ENCODE measurements at regions not wholly inside any gene's neighbourhood (a gene's known extent, or its start where the extent isn't known, plus 50 kb on each side); places are given as distances from the start of the nearest gene placed in this dataset.
"Not testable (repeated sequence)": the region's sequence is repeated elsewhere in the genome, so short reads cannot be mapped to it uniquely, and the experiment has no call there.

DNA sequence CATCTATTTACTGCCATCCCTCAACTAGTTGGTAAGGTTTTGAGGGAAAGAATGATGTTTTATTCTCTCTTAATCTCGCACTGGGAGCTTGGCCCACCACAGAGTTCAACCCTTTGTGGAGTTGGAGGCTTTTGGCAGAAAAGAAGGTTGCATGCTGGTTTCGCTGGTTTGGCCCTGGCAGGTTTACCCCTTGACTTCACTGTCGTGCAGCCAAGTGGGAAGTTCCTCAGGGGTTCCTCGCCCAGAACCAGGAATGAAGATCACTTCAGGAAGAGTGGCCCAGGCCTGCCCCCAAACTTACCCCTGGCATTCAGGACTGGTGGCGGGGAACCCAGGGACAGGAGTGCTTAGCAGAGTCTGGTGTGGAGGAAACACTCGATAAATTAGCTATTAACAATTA lies 103.1 kb upstream of the LYZL2 start:
- no peak for DNase-seq (ENCODE audit: low read depth)

- DNase-seq (ENCODE audit: low read depth): no peak
Observed at GRCh38 chr10:30731963-30732362, 102.4 kb upstream of the LYZL2 start.

DNA sequence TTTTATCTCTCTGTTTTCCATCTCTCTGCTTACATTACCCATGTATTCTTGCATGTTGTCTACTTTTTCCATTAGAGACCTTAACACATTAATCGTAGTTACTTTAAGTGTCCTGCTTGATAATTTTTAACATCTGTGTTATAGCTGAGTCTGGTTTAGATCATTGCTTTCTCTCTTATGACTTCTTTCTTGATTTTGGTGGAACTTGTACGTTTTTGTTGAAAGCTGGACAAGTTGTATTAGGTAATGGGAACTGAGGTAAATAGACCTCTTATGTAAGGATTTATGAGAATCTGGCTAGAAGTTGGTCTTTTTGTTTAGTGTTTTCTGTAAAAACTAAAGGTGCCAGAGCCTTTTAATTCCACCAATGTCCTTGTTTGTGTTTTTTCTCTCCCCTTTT lies 100.8 kb upstream of the LYZL2 start:
- DNase-seq (ENCODE audit: low read depth): no peak

- DNase-seq (ENCODE audit: low read depth): no peak
Observed at GRCh38 chr10:30728766-30729165, 99.2 kb upstream of the LYZL2 start.

GRCh38 chr10:30728127-30728526 lies 98.6 kb upstream of the LYZL2 start:
- DNase-seq (ENCODE audit: low read depth): no peak

- DNase-seq (ENCODE audit: low read depth): no peak
Observed at GRCh38 chr10:30727524-30727923, 98.0 kb upstream of the LYZL2 start.

GRCh38 chr10:30726783-30727414 lies 97.3 kb upstream of the LYZL2 start:
- peak; percentile 17 for DNase-seq (ENCODE audit: low read depth)

DNA sequence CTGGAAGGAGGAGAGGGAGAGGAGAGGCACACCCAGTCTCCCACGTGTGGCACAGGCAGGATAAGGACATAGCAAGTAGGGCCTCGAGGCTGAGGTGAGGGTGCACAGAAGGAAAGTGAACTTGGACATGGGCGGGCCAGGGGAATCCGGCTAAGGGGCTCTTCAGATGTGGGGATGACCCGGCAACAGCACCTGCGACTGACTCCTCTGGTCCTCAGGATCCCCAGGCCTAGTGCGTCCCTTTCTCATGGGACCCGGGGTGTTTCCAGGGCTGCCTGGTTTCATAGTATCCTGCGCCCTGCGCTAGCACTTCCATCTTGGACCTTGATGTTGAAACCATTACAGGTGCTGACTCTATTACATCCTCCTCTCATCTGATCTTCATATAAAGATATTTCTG lies 96.1 kb upstream of the LYZL2 start:
- DNase-seq (ENCODE audit: low read depth): no peak

DNA sequence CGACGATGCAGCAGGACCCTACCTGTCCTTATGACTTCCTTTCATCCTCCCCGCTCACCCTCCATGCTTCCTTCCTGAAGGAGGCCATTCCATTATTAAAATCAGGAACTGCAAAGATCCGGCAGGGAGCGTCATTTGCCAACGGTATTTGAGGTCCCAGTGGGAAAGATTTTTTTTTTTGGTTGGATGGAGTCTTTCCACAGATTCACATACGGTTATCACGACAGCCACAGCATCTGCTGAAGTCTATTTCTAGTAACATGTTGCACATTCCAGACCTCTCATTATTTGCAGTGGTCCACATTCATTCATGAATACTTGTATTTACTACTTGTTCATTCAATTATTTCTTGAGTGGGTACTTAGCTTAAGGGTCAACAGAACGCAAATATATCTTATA lies 94.7 kb upstream of the LYZL2 start:
- no peak for DNase-seq (ENCODE audit: low read depth)

GRCh38 chr10:30722956-30723620 lies 93.5 kb upstream of the LYZL2 start:
- no peak for DNase-seq (ENCODE audit: low read depth)

DNA sequence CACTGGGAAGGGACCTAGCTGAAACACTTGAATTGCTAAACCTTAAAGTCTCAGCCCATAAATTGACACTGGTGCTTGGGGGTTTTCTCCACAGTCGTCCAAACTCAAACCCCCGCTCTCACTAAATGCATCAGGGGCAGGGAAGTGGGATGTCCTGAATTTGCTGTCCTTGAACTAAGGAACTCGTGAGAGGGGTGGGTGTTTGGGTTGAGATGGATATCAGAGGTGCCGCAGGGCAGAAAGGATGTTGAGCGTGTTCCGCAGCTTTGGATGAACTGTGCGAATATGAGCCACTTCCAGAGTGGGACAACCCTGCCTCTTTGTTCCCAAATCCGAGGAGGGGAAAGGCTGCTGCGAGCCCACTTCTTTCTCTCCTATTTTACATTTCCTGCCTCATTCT lies 90.3 kb upstream of the LYZL2 start:
- DNase-seq (ENCODE audit: low read depth): no peak

GRCh38 chr10:30709700-30710358 lies 80.3 kb upstream of the LYZL2 start:
- no peak for DNase-seq (ENCODE audit: low read depth)

- DNase-seq (ENCODE audit: low read depth): no peak
Observed at GRCh38 chr10:30709229-30709628, 79.7 kb upstream of the LYZL2 start.

GRCh38 chr10:30708234-30708633 lies 78.7 kb upstream of the LYZL2 start:
- no peak for DNase-seq (ENCODE audit: low read depth)

DNA sequence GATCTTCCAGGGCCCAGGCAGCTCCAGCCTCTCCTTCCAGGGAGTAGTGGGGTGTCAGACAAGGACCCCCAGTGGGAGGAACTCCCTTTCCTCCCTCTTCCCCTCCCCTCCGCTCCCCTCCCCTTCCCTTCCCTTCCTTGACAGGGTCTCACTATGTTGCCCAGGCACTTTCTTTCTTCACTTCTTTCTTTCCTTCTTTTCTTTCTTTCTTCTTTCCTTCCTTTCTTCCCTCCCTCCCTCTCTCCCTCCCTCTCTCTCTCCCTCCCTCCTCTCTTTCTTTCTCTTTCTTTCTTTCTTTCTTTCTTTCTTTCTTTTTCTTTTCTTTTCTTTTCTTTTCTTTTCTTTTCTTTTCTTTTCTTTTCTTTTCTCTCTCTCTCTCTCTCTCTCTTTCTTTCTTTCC lies 76.6 kb upstream of the LYZL2 start:
- DNase-seq (ENCODE audit: low read depth): not testable (repeated sequence)

GRCh38 chr10:30705625-30706149 lies 76.1 kb upstream of the LYZL2 start:
- DNase-seq (ENCODE audit: low read depth): no peak

DNA sequence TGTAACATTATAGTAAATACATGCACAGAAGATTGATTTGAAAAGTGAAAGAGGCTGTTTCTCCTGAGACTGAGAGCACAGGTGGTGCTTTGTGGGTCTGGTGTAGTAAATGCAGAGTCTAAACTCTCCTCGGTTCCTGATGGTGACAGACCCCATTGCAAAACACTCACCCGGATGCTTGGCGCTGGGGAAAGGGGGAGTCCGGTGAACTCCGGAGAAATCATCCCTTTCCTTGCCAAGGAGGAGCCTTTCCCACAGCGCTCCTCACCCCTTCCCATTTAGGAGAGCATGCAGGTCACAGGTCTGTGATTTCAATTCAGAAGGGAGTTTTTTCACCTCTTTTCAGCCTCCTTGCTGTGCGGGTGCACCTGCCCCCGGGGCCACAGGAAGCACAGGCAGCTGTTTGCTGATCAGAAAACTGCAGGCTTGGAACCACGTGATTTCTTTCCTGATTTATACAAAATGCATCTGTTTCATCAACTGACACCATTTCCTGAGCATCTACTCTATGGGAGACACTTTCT lies 75.6 kb upstream of the LYZL2 start:
- no peak for DNase-seq (ENCODE audit: low read depth)

GRCh38 chr10:30704601-30705100 lies 75.1 kb upstream of the LYZL2 start:
- not testable (repeated sequence) for DNase-seq (ENCODE audit: low read depth)

DNA sequence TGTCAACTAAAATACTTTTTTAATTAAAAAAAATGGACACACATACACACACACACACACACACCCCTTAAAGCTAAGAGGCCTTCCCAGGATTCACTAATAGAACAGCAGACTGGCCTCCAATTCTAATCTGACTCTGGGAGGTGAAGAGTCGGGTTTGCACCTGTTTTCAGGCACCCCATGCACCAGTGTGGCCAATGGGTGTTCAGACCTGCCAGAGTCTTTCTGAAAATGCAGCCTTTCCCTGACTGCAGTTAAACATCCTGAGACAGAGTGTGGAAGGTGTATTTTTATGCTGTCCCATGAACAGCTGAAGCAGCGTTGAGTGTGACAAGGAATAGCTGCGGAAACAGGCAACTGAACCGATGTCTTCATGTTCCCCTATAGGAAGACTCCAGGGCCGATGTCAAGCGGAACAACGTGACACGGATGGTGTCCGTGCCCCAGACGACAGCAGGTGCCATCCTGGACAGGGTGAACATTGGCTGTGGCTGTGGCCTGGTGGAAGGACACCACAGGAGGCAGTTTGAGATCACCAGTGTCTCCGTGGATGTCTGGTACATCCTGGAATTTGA lies 74.6 kb upstream of the LYZL2 start:
- no peak for DNase-seq (ENCODE audit: low read depth)

DNA sequence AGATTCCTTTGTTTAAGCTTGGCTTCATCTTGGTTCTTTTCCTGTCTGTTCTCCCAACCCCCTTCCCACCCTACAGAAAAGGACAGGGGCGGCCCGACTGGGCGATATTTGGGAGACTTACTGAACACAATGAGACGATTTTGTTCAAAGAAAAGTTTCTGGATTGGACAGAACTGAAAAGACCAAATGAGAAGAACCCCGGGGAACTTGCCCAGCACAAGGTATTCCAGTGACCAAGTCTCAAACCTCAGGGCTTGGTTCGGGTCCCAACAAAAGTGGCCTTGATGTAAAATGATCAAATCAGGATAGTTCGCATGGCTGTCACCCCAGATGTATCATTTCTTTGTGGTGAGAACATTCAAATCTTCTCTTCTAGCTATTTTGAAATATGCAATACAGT lies 73.9 kb upstream of the LYZL2 start:
- DNase-seq (ENCODE audit: low read depth): not testable (repeated sequence)

GRCh38 chr10:30702860-30703259 lies 73.3 kb upstream of the LYZL2 start:
- DNase-seq (ENCODE audit: low read depth): no peak

DNA sequence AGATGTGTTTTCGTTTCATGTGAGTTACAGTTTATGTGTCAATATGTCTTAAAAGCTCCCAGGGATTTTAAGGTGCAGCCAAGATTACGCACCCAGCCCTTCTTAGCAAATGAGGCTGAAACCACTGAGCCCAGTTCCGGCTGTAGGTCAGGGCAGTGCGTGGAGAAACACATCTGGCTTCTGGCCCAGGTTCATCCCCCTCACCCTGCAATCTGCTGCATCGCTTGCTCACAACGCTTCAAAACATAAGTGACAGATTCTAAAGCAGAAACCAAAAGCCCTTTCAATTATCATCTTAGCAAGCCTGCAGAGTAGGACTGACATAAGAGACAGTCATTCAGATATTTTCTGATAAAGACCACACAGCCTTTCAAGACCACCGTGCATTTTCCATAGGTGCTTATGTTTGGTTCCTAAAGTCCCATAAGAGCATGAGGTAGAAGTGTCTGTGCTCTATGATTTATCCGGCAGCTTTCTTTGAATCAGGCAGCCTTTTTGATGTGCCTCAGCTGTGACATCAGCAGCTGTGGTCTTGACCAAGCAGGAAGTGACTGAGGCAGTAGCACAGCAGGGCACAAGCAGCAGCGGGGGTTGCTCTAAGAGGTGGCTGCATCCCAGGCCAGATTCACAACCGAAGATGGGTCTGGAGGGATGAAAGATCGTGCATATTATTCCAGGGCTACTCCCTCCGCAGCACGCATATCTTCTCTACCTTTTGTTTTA lies 72.1 kb upstream of the LYZL2 start:
- no peak for DNase-seq (ENCODE audit: low read depth)
